Heart left ventricle (tissue), 16 donors: ENCODE measurements at regions not wholly inside any gene's neighbourhood (a gene's known extent, or its start where the extent isn't known, plus 50 kb on each side); places are given as distances from the start of the nearest gene placed in this dataset.

Experiments
- ATAC-seq, 4 donors: fragments of 200-7000 bp; cut with Tn5 transposase; one replicate each; pipeline ENCODE4 v1.9.1; 2020 to 2022; ENCODE audit warnings: moderate library complexity in 4 of 4, mild to moderate bottlenecking in 3 of 4, moderate number of reproducible peaks in 1 of 4
- DNase-seq, 5 donors: peaks; one replicate each; pipeline ENCODE4 v3.0.0-alpha.2; 2020
- H3K27ac ChIP-seq, 12 donors: fragments of 200-600 bp; sonication (generic) in 4 of 12; one replicate each; pipeline versions ENCODE4 v1.5.0 to v1.8.0; 2016 to 2022; ENCODE audit warnings: mild to moderate bottlenecking in 2 of 12
- H3K27me3 ChIP-seq, 9 donors: fragments of 200-600 bp; sonication (generic) in 2 of 9; one replicate each; pipeline versions ENCODE4 v1.5.1 to v1.8.0; 2016 to 2022; ENCODE audit warnings: mild to moderate bottlenecking in 3 of 9
- H3K36me3 ChIP-seq, 9 donors: fragments of 200-600 bp; sonication (generic) in 2 of 9; one replicate each; pipeline versions ENCODE4 v1.5.0 to v1.8.0; 2018 to 2022; ENCODE audit warnings: mild to moderate bottlenecking in 2 of 9
- H3K4me1 ChIP-seq, 12 donors: fragments of 200-600 bp; sonication (generic) in 4 of 12; one replicate each; pipeline versions ENCODE4 v1.5.0 to v1.8.0; 2016 to 2022; ENCODE audit warnings: mild to moderate bottlenecking in 3 of 12
- H3K4me3 ChIP-seq, 12 donors: fragments of 200-600 bp; sonication (generic) in 4 of 12; one replicate each; pipeline versions ENCODE4 v1.5.0 to v1.8.0; 2017 to 2022; ENCODE audit warnings: mild to moderate bottlenecking in 9 of 12, moderate library complexity in 4 of 12
- H3K9me3 ChIP-seq, 12 donors: fragments of 200-600 bp; sonication (generic) in 4 of 12; one replicate each; pipeline versions ENCODE4 v1.5.0 to v1.8.0; 2016 to 2022; ENCODE audit warnings: mild to moderate bottlenecking in 1 of 12
- POLR2A ChIP-seq, 2 donors: fragments of 450-650 bp; IDR thresholded peaks; one replicate each; pipeline ENCODE4 v1.6.1; 2017; ENCODE audit warnings: antibody characterized with exemption in 2 of 2, mild to moderate bottlenecking in 2 of 2, moderate library complexity in 2 of 2
- WGBS, 4 donors: extraction: QIAGEN DNeasy Blood & Tissue Kit in 2 of 4; methylation state at CpG; one replicate each; pipeline versions ENCODE4 v1.1.5 to v1.1.7; 2013 to 2018; 5-methylcytosine and 5-hydroxymethylcytosine counted together
- intact Hi-C, 10 donors: fragments of 100-400 bp; cut with DNase I; formaldehyde crosslinking; loops; one replicate each; pipeline versions ENCODE4 v1.11.1 to v1.14.2; 2022
- TF ChIP-seq, protein P1 (sequence below), 12 donors: fragments of 200-600 bp; sonication (generic) in 4 of 12; IDR thresholded peaks; one replicate each; pipeline versions ENCODE4 v1.5.0 to v1.8.0; 2018 to 2022; ENCODE audit warnings: antibody characterized with exemption in 12 of 12, mild to moderate bottlenecking in 5 of 12
- donor health status: ischemic (EF 13 %, LVEDD 7.1; RV severe dilation, severe dysfunction).
- donor health status: healthy with polysubstance abuse.
- donor health status: DM: no; HTN: yes; CAD: no.
- donor health status: DM: no; HTN: no; CAD: no.
- donor health status: ischemic (EF 25% LVEDD 6.9; RV normal size, moderate dysfunction).
- donor health status: ischemic (EF 25% LVEDD 5.7; RV mildly dilated, moderate dysfunction).
- donor health status: healthy.
- donor health status: DM: yes; HTN: yes; CAD: no.
- donor health status: ischemic (EF 35%, LVEDD 5.7; RV mildly dilated, moderate dysfunction).
- donor health status: nonischemic (EF 11% LVEDD 7.7; RV severe dilation, severe dysfunction).
- donor health status: DM: yes; HTN: yes; CAD: no.
- donor health status: PGD.
- donor health status: ischemic (EF 29% LVEDD 5.4; RV normal size, mild dysfunction).
- donor health status: nonischemic (EF 23%, LVEDD 6.1; RV moderate dilation, normal function).

- H3K36me3 ChIP-seq, result no peaks in the 10 kb centered on the region
- H3K27ac ChIP-seq, result no peak overlapping the region
- 31 to 50% (median 35%) methylated on average over 1 of the region's 1 CpG for WGBS, 4 donors
- TF ChIP-seq, protein P1, sequence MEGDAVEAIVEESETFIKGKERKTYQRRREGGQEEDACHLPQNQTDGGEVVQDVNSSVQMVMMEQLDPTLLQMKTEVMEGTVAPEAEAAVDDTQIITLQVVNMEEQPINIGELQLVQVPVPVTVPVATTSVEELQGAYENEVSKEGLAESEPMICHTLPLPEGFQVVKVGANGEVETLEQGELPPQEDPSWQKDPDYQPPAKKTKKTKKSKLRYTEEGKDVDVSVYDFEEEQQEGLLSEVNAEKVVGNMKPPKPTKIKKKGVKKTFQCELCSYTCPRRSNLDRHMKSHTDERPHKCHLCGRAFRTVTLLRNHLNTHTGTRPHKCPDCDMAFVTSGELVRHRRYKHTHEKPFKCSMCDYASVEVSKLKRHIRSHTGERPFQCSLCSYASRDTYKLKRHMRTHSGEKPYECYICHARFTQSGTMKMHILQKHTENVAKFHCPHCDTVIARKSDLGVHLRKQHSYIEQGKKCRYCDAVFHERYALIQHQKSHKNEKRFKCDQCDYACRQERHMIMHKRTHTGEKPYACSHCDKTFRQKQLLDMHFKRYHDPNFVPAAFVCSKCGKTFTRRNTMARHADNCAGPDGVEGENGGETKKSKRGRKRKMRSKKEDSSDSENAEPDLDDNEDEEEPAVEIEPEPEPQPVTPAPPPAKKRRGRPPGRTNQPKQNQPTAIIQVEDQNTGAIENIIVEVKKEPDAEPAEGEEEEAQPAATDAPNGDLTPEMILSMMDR (IDR thresholded peaks at IDR 0.05), result no peak
- no peak for TF ChIP-seq POLR2A (IDR thresholded peaks at IDR 0.05)
- no peak overlapping the region for H3K4me3 ChIP-seq
- peaks cover 0 to 6% (median 0%) of the 10 kb centered on the region in 12 donors for H3K9me3 ChIP-seq
- ATAC-seq (no peak), DNase-seq (no peak)
- intact Hi-C loops, result no loop called here
- H3K4me1 ChIP-seq, result no peaks in the 10 kb centered on the region
- H3K27me3 ChIP-seq, result no peaks in the 10 kb centered on the region
These were observed 768.9 kb downstream of the TAF11L14 start for GRCh38 chr5:18403141-18403540.

- intact Hi-C loops, result no loop called here
- peaks cover 0 to 6% (median 0%) of the 10 kb centered on the region in 12 donors for H3K9me3 ChIP-seq
- no peak for DNase-seq
- no peak for TF ChIP-seq POLR2A (IDR thresholded peaks at IDR 0.05)
- TF ChIP-seq, protein P1 (IDR thresholded peaks at IDR 0.05), result no peak
- no peak for ATAC-seq
- 84 to 87% (median 86%) methylated on average over 3 of the region's 3 CpGs for WGBS, 4 donors
- no peaks in the 10 kb centered on the region for H3K36me3 ChIP-seq
- H3K4me3 ChIP-seq, result no peak overlapping the region
- H3K27me3 ChIP-seq, result no peaks in the 10 kb centered on the region
- no peaks in the 10 kb centered on the region for H3K4me1 ChIP-seq
- no peak overlapping the region for H3K27ac ChIP-seq
These were observed 769.7 kb downstream of the TAF11L14 start for GRCh38 chr5:18403941-18404438.

- Histone ChIP-seq H3K4me3 (no peak overlapping the region), H3K27me3 (no peaks in the 10 kb centered on the region)
- ATAC-seq, result no peak
These were observed 786.5 kb downstream of the TAF11L14 start for GRCh38 chr5:18420711-18421110.

GRCh38 chr5:18433336-18433735, 799.1 kb downstream of the TAF11L14 start:
- no peak overlapping the region for H3K4me3 ChIP-seq
- no peak for ATAC-seq
- no peaks in the 10 kb centered on the region for H3K4me1 ChIP-seq
- no peak for DNase-seq
- TF ChIP-seq, protein P1 (IDR thresholded peaks at IDR 0.05), result no peak
- TF ChIP-seq POLR2A (IDR thresholded peaks at IDR 0.05), result no peak
- H3K36me3 ChIP-seq, result no peaks in the 10 kb centered on the region
- H3K27ac ChIP-seq, result no peak overlapping the region
- H3K27me3 ChIP-seq, result no peaks in the 10 kb centered on the region
- H3K9me3 ChIP-seq, result peaks cover 0 to 5% (median 0%) of the 10 kb centered on the region in 12 donors
- intact Hi-C loops, result no loop called here

More at GRCh38 chr5:18420711-18421110, 786.5 kb downstream of the TAF11L14 start:
- DNase-seq, result no peak
- H3K9me3 ChIP-seq, result peaks cover 0 to 15% (median 0%) of the 10 kb centered on the region in 12 donors
- no peak for TF ChIP-seq POLR2A (IDR thresholded peaks at IDR 0.05)
- TF ChIP-seq, protein P1 (IDR thresholded peaks at IDR 0.05), result no peak
- intact Hi-C loops, result no loop called here
- 36 to 67% (median 54%) methylated on average over 1 of the region's 1 CpG for WGBS, 4 donors
- H3K27ac ChIP-seq, result no peak overlapping the region
- no peaks in the 10 kb centered on the region for H3K4me1 ChIP-seq
- no peaks in the 10 kb centered on the region for H3K36me3 ChIP-seq
